Left colon (tissue), 2 donors: ENCODE measurements at regions not wholly inside any gene's neighbourhood (a gene's known extent, or its start where the extent isn't known, plus 50 kb on each side); places are given as distances from the start of the nearest gene placed in this dataset.

Experiments
- ATAC-seq: fragments of 200-7000 bp; cut with Tn5 transposase; one replicate; pipeline ENCODE4 v1.9.1; 2020; ENCODE audit warnings: mild to moderate bottlenecking, moderate library complexity
- DNase-seq, 2 donors: peaks; one replicate each; pipeline ENCODE4 v3.0.0-alpha.2; 2020
- intact Hi-C, 2 donors: fragments of 100-400 bp; cut with DNase I in 1 of 2; cut with micrococcal nuclease in 1 of 2; formaldehyde crosslinking; loops; one replicate each; pipeline versions ENCODE4 v1.11.2 to v1.14.0; 2022; cut with DNase I, micrococcal nuclease
- donor health status: DM: no; HTN: no; CAD: no.
- donor health status: DM: yes; HTN: yes; CAD: no.

- intact Hi-C loops = no loop called here
- ATAC-seq = no peak
- DNase-seq = no peak
Observed at GRCh38 chr6:98579941-98580340, 254.4 kb upstream of the POU3F2 start.

GRCh38 chr6:98581705-98582104 is 252.7 kb upstream of the POU3F2 start:
- ATAC-seq = no peak
- no peak for DNase-seq
- intact Hi-C loops = no loop called here

GRCh38 chr6:98583506-98583905 is 250.9 kb upstream of the POU3F2 start:
- intact Hi-C loops = no loop called here
- ATAC-seq (no peak), DNase-seq (no peak)

- no peak for ATAC-seq
- intact Hi-C loops = no loop called here
- DNase-seq = no peak
Observed at GRCh38 chr6:98586163-98586562, 248.2 kb upstream of the POU3F2 start.

GRCh38 chr6:98587555-98587954 is 246.8 kb upstream of the POU3F2 start:
- ATAC-seq = no peak
- intact Hi-C loops = no loop called here

GRCh38 chr6:98589536-98589935 is 244.8 kb upstream of the POU3F2 start:
- intact Hi-C loops = no loop called here
- DNase-seq (no peak), ATAC-seq (no peak)

More at GRCh38 chr6:98587555-98587954, 246.8 kb upstream of the POU3F2 start:
- no peak for DNase-seq

GRCh38 chr6:98590136-98590681 is 244.2 kb upstream of the POU3F2 start:
- intact Hi-C loops = no loop called here
- DNase-seq (no peak), ATAC-seq (no peak)

- no peak for DNase-seq
- intact Hi-C loops = no loop called here
- no peak for ATAC-seq
Observed at GRCh38 chr6:98590997-98591396, 243.4 kb upstream of the POU3F2 start.

GRCh38 chr6:98593676-98594075 is 240.7 kb upstream of the POU3F2 start:
- ATAC-seq (no peak), DNase-seq (no peak)
- intact Hi-C loops = no loop called here

GRCh38 chr6:98601716-98602115 is 232.7 kb upstream of the POU3F2 start:
- intact Hi-C loops = no loop called here
- ATAC-seq = no peak

GRCh38 chr6:98605705-98606104 is 228.7 kb upstream of the POU3F2 start:
- intact Hi-C loops = no loop called here
- ATAC-seq (no peak), DNase-seq (no peak)

More at GRCh38 chr6:98601716-98602115, 232.7 kb upstream of the POU3F2 start:
- DNase-seq = no peak

GRCh38 chr6:98627129-98627775 is 207.1 kb upstream of the POU3F2 start:
- intact Hi-C loops = no loop called here
- ATAC-seq (no peak), DNase-seq (no peak)

- intact Hi-C loops = no loop called here
- DNase-seq (no peak), ATAC-seq (no peak)
Observed at GRCh38 chr6:98633886-98634285, 200.5 kb upstream of the POU3F2 start.

- no peak for ATAC-seq
- intact Hi-C loops = no loop called here
Observed at GRCh38 chr6:98634569-98634968, 199.8 kb upstream of the POU3F2 start.

GRCh38 chr6:98635191-98635590 is 199.2 kb upstream of the POU3F2 start:
- DNase-seq (no peak), ATAC-seq (no peak)
- intact Hi-C loops = no loop called here

More at GRCh38 chr6:98634569-98634968, 199.8 kb upstream of the POU3F2 start:
- no peak for DNase-seq

- ATAC-seq (no peak), DNase-seq (no peak)
- intact Hi-C loops = no loop called here
Observed at GRCh38 chr6:98636941-98637340, 197.4 kb upstream of the POU3F2 start.

GRCh38 chr6:98639089-98639635 is 195.2 kb upstream of the POU3F2 start:
- DNase-seq = no peak
- ATAC-seq = no peak
- intact Hi-C loops = no loop called here

GRCh38 chr6:98640366-98640765 is 194.0 kb upstream of the POU3F2 start:
- DNase-seq (no peak), ATAC-seq (no peak)
- intact Hi-C loops = no loop called here

GRCh38 chr6:98641949-98642719 is 192.2 kb upstream of the POU3F2 start:
- DNase-seq (no peak), ATAC-seq (no peak)
- intact Hi-C loops = no loop called here

GRCh38 chr6:98644063-98644462 is 190.3 kb upstream of the POU3F2 start:
- ATAC-seq (no peak), DNase-seq (no peak)
- intact Hi-C loops = no loop called here
